Skeletal muscle tissue (tissue), 3 donors: ENCODE measurements at regions not wholly inside any gene's neighbourhood (a gene's known extent, or its start where the extent isn't known, plus 50 kb on each side); places are given as distances from the start of the nearest gene placed in this dataset.
"Not testable (repeated sequence)": the region's sequence is repeated elsewhere in the genome, so short reads cannot be mapped to it uniquely, and the experiment has no call there.

Experiments
- H3K27ac ChIP-seq: one replicate; pipeline ENCODE4 v1.7.0; 2013; ENCODE audit warnings: mild to moderate bottlenecking, low read depth, low read length, inconsistent platforms
- H3K27me3 ChIP-seq, 3 donors: one replicate each; pipeline ENCODE4 v1.7.0; 2013; ENCODE audit warnings: low read length in 3 of 3; ENCODE audit not compliant: control insufficient read depth in 3 of 3, insufficient read depth in 3 of 3
- H3K36me3 ChIP-seq, 3 donors: one replicate each; pipeline ENCODE4 v1.7.0; 2013; ENCODE audit warnings: low read length in 3 of 3; ENCODE audit not compliant: control insufficient read depth in 3 of 3, insufficient read depth in 3 of 3
- H3K4me1 ChIP-seq, 3 donors: one replicate each; pipeline ENCODE4 v1.7.0; 2013; ENCODE audit warnings: low read length in 3 of 3, mild to moderate bottlenecking in 3 of 3; ENCODE audit not compliant: control insufficient read depth in 3 of 3, insufficient read depth in 3 of 3
- H3K4me3 ChIP-seq, 3 donors: one replicate each; pipeline ENCODE4 v1.7.0; 2013; ENCODE audit warnings: low read length in 3 of 3
- H3K9ac ChIP-seq, 3 donors: one replicate each; pipeline ENCODE4 v1.7.0; 2013; ENCODE audit warnings: low read length in 3 of 3, mild to moderate bottlenecking in 3 of 3, moderate library complexity in 2 of 3, low read depth in 1 of 3
- H3K9me3 ChIP-seq, 3 donors: one replicate each; pipeline ENCODE4 v1.7.0; 2013; ENCODE audit warnings: low read length in 3 of 3; ENCODE audit not compliant: control insufficient read depth in 3 of 3
- donor health status: Osteomylitis.

DNA sequence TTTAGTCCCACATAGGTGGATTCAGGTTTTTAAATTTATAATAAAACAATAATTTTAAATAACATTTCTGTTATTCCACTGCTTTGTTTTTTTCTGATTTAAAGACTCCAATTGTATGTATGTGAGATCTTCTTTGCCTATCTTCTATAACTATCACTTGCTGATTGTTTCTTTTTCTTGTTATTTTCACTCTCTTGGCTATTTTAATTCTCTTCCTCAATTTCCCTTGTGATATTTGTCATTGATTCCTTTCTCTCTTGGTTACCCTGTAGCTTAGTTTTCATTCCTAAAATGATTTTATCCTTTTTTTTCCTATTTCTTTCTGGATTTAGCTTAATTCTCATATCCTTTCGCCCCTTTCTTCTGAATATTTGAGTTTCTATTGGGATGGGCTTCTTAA lies 227.3 kb upstream of the TENT5A start:
- H3K9me3 ChIP-seq = no peaks in the 10 kb centered on the region
- no peak overlapping the region for H3K9ac ChIP-seq
- no peak overlapping the region for H3K4me3 ChIP-seq
- H3K36me3 ChIP-seq = no peaks in the 10 kb centered on the region
- H3K27ac ChIP-seq = no peak overlapping the region
- no peaks in the 10 kb centered on the region for H3K27me3 ChIP-seq
- no peaks in the 10 kb centered on the region for H3K4me1 ChIP-seq

GRCh38 chr6:81979329-81979728 lies 226.8 kb upstream of the TENT5A start:
- Histone ChIP-seq H3K4me3 (no peak overlapping the region), H3K4me1 (no peaks in the 10 kb centered on the region), H3K27ac (no peak overlapping the region), H3K9me3 (no peaks in the 10 kb centered on the region), H3K9ac (no peak overlapping the region), H3K27me3 (no peaks in the 10 kb centered on the region), H3K36me3 (no peaks in the 10 kb centered on the region)

- no peak overlapping the region for H3K4me3 ChIP-seq
- H3K4me1 ChIP-seq = no peaks in the 10 kb centered on the region
- no peaks in the 10 kb centered on the region for H3K9me3 ChIP-seq
- no peak overlapping the region for H3K27ac ChIP-seq
- H3K9ac ChIP-seq = no peak overlapping the region
- no peaks in the 10 kb centered on the region for H3K27me3 ChIP-seq
- H3K36me3 ChIP-seq = no peaks in the 10 kb centered on the region
These were observed 225.7 kb upstream of the TENT5A start for GRCh38 chr6:81978230-81978629.

GRCh38 chr6:81977486-81977885 lies 225.0 kb upstream of the TENT5A start:
- H3K27me3 ChIP-seq = no peaks in the 10 kb centered on the region
- H3K9me3 ChIP-seq = no peaks in the 10 kb centered on the region
- no peak overlapping the region for H3K27ac ChIP-seq
- no peaks in the 10 kb centered on the region for H3K36me3 ChIP-seq
- no peak overlapping the region for H3K4me3 ChIP-seq
- no peaks in the 10 kb centered on the region for H3K4me1 ChIP-seq
- no peak overlapping the region for H3K9ac ChIP-seq

DNA sequence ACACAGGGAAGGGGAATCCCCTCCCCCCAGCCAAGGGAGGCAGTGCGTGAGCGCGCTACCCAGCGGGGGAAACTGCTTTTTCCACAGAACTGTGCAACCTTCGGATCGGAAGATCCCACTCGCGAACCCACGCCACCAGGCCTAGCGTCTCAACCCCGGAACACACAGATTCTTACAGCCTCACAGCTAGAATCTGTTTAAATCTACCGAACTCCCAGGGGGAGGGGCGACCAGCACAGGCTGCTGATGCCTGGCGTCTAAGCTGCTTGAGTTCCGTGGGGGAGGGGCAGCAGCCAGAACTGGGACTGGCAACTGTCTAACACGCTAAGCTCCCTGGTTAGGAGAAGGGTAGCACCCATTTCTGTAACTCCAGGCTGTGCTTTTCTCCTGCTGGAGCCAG lies 217.3 kb upstream of the TENT5A start:
- Histone ChIP-seq H3K4me1 (no peaks in the 10 kb centered on the region), H3K9ac (no peak overlapping the region), H3K4me3 (no peak overlapping the region), H3K27me3 (no peaks in the 10 kb centered on the region), H3K27ac (no peak overlapping the region), H3K36me3 (no peaks in the 10 kb centered on the region), H3K9me3 (no peaks in the 10 kb centered on the region)

DNA sequence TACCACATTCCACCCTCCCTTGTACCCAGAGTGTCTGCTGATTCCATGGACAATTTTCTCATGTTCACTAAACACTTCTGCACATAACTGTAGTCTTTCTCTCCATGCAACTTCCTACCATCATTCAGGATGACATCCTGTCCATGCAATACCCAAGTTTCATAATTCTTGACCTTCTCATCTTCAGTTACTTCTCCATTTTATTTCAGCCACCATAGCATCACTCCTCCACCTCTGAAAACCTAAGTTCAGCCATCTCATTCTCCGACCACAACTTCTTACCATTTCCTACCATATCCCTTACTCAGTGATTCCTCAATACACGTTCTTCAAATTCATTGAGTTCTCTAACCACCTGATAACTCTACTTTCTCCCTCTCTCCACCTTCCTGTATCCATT lies 216.5 kb upstream of the TENT5A start:
- no peaks in the 10 kb centered on the region for H3K27me3 ChIP-seq
- H3K36me3 ChIP-seq = no peaks in the 10 kb centered on the region
- H3K4me3 ChIP-seq = no peak overlapping the region
- H3K27ac ChIP-seq = no peak overlapping the region
- H3K9ac ChIP-seq = no peak overlapping the region
- no peaks in the 10 kb centered on the region for H3K9me3 ChIP-seq
- H3K4me1 ChIP-seq = no peaks in the 10 kb centered on the region

- Histone ChIP-seq H3K36me3 (no peaks in the 10 kb centered on the region), H3K4me1 (no peaks in the 10 kb centered on the region), H3K27me3 (no peaks in the 10 kb centered on the region), H3K27ac (no peak overlapping the region), H3K9ac (no peak overlapping the region), H3K4me3 (no peak overlapping the region), H3K9me3 (no peaks in the 10 kb centered on the region)
These were observed 214.5 kb upstream of the TENT5A start for GRCh38 chr6:81966968-81967367.

GRCh38 chr6:81962198-81962597 lies 209.7 kb upstream of the TENT5A start:
- H3K9ac ChIP-seq = no peak overlapping the region
- H3K4me3 ChIP-seq = no peak overlapping the region
- H3K4me1 ChIP-seq = no peaks in the 10 kb centered on the region
- no peaks in the 10 kb centered on the region for H3K36me3 ChIP-seq
- no peaks in the 10 kb centered on the region for H3K9me3 ChIP-seq
- no peak overlapping the region for H3K27ac ChIP-seq
- H3K27me3 ChIP-seq = no peaks in the 10 kb centered on the region

GRCh38 chr6:81950877-81951276 lies 198.4 kb upstream of the TENT5A start:
- no peaks in the 10 kb centered on the region for H3K27me3 ChIP-seq
- H3K36me3 ChIP-seq = no peaks in the 10 kb centered on the region
- no peaks in the 10 kb centered on the region for H3K9me3 ChIP-seq
- H3K4me3 ChIP-seq = no peak overlapping the region
- H3K9ac ChIP-seq = no peak overlapping the region
- H3K27ac ChIP-seq = no peak overlapping the region
- no peaks in the 10 kb centered on the region for H3K4me1 ChIP-seq

- Histone ChIP-seq H3K9ac (no peak overlapping the region), H3K27me3 (no peaks in the 10 kb centered on the region), H3K27ac (no peak overlapping the region), H3K4me3 (no peak overlapping the region), H3K4me1 (no peaks in the 10 kb centered on the region), H3K36me3 (no peaks in the 10 kb centered on the region), H3K9me3 (no peaks in the 10 kb centered on the region)
These were observed 196.4 kb upstream of the TENT5A start for GRCh38 chr6:81948861-81949260.

DNA sequence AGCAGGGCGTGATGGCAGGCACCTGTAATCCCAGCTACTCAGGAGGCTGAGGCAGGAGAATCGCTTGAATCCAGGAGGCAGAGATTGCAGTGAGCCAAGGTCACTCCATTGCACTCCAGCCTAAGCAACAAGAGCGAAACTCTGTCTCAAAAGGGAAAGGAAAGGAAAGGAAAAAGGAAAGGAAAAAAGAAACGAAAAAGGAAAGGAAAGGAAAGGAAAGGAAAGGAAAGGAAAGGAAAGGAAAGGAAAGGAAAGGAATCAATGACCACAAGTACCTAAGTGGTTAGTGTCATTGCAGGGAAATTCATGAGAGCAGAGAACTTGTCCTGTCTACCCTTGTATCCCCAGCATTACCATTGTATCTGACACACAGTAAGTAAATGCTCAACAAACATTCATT lies 195.7 kb upstream of the TENT5A start:
- not testable (repeated sequence) for H3K4me1 ChIP-seq, H3K9ac ChIP-seq, H3K27ac ChIP-seq, H3K9me3 ChIP-seq, H3K27me3 ChIP-seq, H3K36me3 ChIP-seq, H3K4me3 ChIP-seq
